Skeletal muscle tissue (tissue), 3 donors: ENCODE measurements at regions not wholly inside any gene's neighbourhood (a gene's known extent, or its start where the extent isn't known, plus 50 kb on each side); places are given as distances from the start of the nearest gene placed in this dataset.
"Not testable (repeated sequence)": the region's sequence is repeated elsewhere in the genome, so short reads cannot be mapped to it uniquely, and the experiment has no call there.

ENCODE experiments used
- H3K27ac ChIP-seq: one replicate; pipeline ENCODE4 v1.7.0; 2013; ENCODE audit warnings: mild to moderate bottlenecking, low read depth, low read length, inconsistent platforms
- H3K27me3 ChIP-seq, 3 donors: one replicate each; pipeline ENCODE4 v1.7.0; 2013; ENCODE audit warnings: low read length in 3 of 3; ENCODE audit not compliant: control insufficient read depth in 3 of 3, insufficient read depth in 3 of 3
- H3K36me3 ChIP-seq, 3 donors: one replicate each; pipeline ENCODE4 v1.7.0; 2013; ENCODE audit warnings: low read length in 3 of 3; ENCODE audit not compliant: control insufficient read depth in 3 of 3, insufficient read depth in 3 of 3
- H3K4me1 ChIP-seq, 3 donors: one replicate each; pipeline ENCODE4 v1.7.0; 2013; ENCODE audit warnings: low read length in 3 of 3, mild to moderate bottlenecking in 3 of 3; ENCODE audit not compliant: control insufficient read depth in 3 of 3, insufficient read depth in 3 of 3
- H3K4me3 ChIP-seq, 3 donors: one replicate each; pipeline ENCODE4 v1.7.0; 2013; ENCODE audit warnings: low read length in 3 of 3
- H3K9ac ChIP-seq, 3 donors: one replicate each; pipeline ENCODE4 v1.7.0; 2013; ENCODE audit warnings: low read length in 3 of 3, mild to moderate bottlenecking in 3 of 3, moderate library complexity in 2 of 3, low read depth in 1 of 3
- H3K9me3 ChIP-seq, 3 donors: one replicate each; pipeline ENCODE4 v1.7.0; 2013; ENCODE audit warnings: low read length in 3 of 3; ENCODE audit not compliant: control insufficient read depth in 3 of 3
- donor health status: Osteomylitis.

DNA sequence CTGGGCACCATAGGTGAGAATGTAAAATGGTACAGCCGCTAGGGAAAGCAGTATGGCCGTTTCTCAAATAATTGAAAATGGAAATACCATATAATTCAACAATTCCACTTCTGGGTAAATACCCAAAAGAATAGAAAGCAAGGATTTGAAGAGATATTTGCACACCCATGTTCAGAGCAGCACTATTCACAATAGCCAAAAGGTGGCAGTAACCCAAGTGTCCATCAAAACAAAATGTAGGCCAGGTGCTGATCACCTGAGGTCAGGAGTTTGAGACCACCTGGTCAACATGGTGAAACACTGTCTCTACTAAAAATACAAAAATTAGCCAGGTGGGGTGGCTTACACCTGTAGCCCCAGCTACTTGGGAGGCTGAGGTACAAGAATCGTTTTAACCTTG, 62.1 kb downstream of the OLIG1 start:
- no peaks in the 10 kb centered on the region for H3K36me3 ChIP-seq
- H3K27me3 ChIP-seq = peaks cover 28 to 37% (median 35%) of the 10 kb centered on the region in 3 donors
- no peak overlapping the region for H3K9ac ChIP-seq
- peaks cover 4 to 6% (median 6%) of the 10 kb centered on the region in 3 donors for H3K4me1 ChIP-seq
- no peak overlapping the region for H3K27ac ChIP-seq
- no peak overlapping the region for H3K4me3 ChIP-seq
- H3K9me3 ChIP-seq = no peaks in the 10 kb centered on the region

DNA sequence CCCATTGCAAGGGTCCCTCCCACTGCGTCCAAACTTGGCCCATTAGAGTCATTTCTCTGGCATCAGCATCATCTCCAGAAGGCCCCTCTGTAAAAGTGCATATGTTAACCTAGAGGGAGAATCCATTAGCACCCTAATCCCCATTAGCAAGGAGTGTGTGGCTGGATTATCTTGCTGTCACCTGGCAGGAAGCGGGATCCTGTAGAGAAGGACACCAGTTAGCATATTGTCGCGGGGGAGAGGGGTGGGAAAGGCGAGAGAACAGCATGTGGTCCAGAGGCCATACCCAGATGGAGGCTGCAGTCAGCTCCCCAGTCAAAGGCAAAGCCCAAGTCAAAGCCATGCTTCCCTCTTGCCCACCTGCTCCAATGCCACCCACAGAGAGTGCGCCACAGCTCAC, 64.0 kb downstream of the OLIG1 start:
- Histone ChIP-seq H3K9ac (no peak overlapping the region), H3K36me3 (no peaks in the 10 kb centered on the region), H3K27me3 (peaks cover 22 to 27% (median 26%) of the 10 kb centered on the region in 3 donors), H3K9me3 (no peaks in the 10 kb centered on the region), H3K4me1 (no peaks in the 10 kb centered on the region), H3K4me3 (no peak overlapping the region), H3K27ac (no peak overlapping the region)

DNA sequence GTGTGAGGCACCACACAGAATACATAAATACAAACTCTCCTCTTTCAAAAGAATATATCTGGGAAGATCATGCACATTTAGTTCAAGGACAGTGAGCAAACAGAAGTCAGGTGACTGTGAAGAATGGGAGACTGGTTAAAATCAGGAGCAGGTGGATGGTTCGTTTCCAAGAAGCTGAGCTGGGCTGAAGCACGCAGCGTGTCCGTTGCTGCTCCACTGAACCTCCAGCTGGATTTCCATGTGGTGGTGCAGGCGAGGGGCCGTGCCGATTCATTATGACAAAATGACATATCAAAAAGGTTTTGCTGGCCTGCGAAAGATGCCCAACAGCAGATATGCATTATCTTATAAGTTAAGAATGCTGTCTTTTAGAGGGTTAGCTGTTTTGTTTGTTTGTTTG, 66.0 kb downstream of the OLIG1 start:
- H3K27me3 ChIP-seq = peaks cover 13 to 32% (median 25%) of the 10 kb centered on the region in 3 donors
- H3K4me1 ChIP-seq = no peaks in the 10 kb centered on the region
- no peak overlapping the region for H3K9ac ChIP-seq
- H3K27ac ChIP-seq = no peak overlapping the region
- H3K9me3 ChIP-seq = no peaks in the 10 kb centered on the region
- no peak overlapping the region for H3K4me3 ChIP-seq
- no peaks in the 10 kb centered on the region for H3K36me3 ChIP-seq

DNA sequence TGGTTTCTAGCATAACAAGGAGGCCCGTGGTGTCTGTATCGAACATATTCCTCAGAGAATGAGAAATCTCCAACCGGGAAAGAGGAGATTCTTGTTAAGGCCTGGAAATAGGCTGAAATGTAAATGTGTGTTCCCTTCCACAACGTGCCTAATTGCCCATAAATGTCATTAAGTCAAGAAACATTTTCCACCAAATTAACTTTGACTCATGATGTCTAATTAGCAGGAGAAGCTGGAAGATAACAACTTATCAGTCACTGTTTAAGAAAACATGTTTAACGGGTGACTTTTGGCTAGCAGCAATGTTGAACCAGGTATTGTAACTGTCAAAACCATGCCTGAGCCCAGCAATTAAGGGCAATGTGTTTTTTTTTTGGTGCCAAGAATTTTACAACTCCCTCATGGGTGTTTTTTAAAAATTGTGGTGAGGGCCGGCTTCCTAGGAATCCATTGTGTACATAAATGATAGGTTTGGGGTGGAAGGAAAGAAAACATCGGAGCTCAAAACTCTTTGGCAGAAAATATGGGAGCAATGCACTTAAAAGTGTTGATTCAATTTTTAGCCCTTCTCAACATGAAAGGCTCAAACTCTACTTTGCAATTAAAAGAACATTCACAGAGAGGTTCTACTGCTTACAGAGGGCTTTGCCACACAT, 67.0 kb downstream of the OLIG1 start:
- Histone ChIP-seq H3K4me3 (no peak overlapping the region), H3K9ac (no peak overlapping the region), H3K4me1 (no peaks in the 10 kb centered on the region), H3K36me3 (no peaks in the 10 kb centered on the region), H3K27me3 (peaks cover 3 to 23% (median 22%) of the 10 kb centered on the region in 3 donors), H3K27ac (no peak overlapping the region), H3K9me3 (no peaks in the 10 kb centered on the region)

DNA sequence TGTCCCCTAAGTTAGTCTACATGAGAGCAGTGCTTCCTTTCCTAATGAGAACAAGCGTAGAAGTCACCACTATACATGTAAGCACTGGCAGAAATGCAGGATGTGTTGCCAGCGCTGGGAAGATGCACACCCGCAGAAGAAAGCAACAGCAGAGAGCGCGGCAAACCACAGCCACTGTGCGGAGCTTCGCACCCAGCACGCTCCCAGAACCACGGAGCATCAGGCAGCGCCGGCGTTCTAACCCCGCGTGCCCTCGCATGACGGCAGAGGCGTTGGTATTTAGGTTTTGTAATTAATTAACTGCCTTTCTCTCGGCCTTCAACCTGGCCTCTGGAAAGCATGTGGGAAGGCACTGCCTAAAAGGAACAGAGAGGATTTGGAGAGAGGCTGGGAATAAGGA, 69.1 kb downstream of the OLIG1 start:
- Histone ChIP-seq H3K27me3 (peaks cover 0 to 26% (median 25%) of the 10 kb centered on the region in 3 donors), H3K9me3 (no peaks in the 10 kb centered on the region), H3K36me3 (no peaks in the 10 kb centered on the region), H3K4me1 (no peaks in the 10 kb centered on the region), H3K9ac (no peak overlapping the region), H3K4me3 (no peak overlapping the region), H3K27ac (no peak overlapping the region)

DNA sequence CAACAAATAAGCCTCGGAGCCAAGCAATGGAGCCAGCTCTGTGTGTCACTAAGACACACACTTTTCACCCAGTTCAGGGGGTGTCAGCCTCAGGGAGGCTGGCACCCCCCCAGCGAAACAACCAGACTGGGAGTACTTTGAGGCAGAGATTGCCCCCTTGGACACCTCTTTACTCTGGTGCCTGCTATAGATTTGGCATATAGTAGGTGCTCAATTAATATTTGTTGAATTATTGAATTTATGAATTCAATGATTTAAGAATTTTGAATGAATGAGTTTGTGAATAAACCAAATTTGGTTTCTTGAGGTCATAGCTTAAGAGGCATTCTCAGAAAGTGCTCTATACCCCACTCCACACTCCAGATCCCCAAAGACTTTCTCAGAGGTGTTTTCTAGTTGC, 70.3 kb downstream of the OLIG1 start:
- Histone ChIP-seq H3K9me3 (no peaks in the 10 kb centered on the region), H3K9ac (no peak overlapping the region), H3K4me1 (no peaks in the 10 kb centered on the region), H3K4me3 (no peak overlapping the region), H3K36me3 (no peaks in the 10 kb centered on the region), H3K27ac (no peak overlapping the region), H3K27me3 (peaks cover 0 to 22% (median 20%) of the 10 kb centered on the region in 3 donors)

DNA sequence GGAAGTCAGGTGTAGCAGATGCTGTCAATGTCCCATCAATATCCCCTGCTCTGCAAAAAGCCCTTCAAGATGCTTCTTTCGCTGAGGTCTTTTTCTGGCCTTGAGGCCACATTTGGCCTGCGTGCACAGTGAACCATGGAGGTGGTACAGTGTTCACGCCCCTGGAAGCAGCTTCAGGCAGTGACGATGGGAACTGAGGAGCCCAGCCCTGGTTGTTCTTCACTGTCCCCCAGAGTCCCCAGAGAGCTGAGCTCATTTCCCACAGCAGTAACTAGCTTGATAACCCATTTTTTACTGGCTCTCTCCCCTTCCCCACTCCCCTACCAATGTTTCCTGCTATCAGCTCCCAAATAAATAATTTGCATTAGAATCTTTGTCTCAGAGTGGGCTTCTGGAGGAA, 76.5 kb downstream of the OLIG1 start:
- Histone ChIP-seq H3K4me1 (no peaks in the 10 kb centered on the region), H3K9ac (no peak overlapping the region), H3K4me3 (no peak overlapping the region), H3K27ac (no peak overlapping the region), H3K36me3 (no peaks in the 10 kb centered on the region), H3K9me3 (no peaks in the 10 kb centered on the region), H3K27me3 (peaks cover 12 to 53% (median 20%) of the 10 kb centered on the region in 3 donors)

DNA sequence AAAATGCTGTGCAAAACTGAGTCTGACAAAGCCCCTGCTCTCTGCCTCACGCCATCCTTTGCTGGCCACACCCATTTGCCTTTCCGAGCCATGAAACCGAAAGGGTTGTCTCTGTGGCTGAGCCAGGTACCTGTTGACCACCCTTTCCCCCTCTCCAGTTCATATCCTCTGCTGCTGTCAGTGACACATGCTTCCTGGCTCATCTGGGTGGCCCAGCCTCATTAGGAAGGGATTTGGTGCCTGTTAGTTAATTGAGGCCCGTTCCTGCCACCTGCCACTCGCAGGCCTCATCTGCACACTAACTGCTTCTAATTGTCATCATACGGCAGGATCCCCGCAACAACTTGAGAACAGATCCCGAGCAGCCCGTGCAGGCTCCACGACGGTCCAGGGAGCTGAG, 79.2 kb downstream of the OLIG1 start:
- H3K27me3 ChIP-seq = peaks cover 16 to 64% (median 21%) of the 10 kb centered on the region in 3 donors
- no peaks in the 10 kb centered on the region for H3K4me1 ChIP-seq
- H3K9me3 ChIP-seq = no peaks in the 10 kb centered on the region
- H3K4me3 ChIP-seq = no peak overlapping the region
- no peak overlapping the region for H3K27ac ChIP-seq
- H3K9ac ChIP-seq = no peak overlapping the region
- no peaks in the 10 kb centered on the region for H3K36me3 ChIP-seq

DNA sequence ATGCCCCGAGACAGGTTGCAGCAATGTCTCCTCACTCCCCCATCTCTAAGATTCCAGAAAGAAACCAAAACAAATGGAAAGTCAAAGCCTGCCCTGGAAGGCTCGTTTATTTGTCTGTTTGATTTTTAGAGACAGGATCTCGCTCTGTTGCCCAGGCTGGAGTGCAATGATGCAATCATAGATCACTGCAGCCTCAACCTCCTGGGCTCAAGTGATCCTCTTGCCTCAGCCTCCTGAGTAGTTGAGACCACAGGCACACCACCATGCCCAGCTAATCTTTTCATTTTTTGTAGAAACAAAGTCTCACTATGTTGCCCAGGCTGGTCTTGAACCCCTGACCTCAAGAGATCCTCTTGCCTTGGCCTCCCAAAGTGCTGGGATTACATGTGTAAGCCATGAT, 78.8 kb upstream of the IFNAR2 start:
- H3K27me3 ChIP-seq = peaks cover 21 to 58% (median 22%) of the 10 kb centered on the region in 3 donors

DNA sequence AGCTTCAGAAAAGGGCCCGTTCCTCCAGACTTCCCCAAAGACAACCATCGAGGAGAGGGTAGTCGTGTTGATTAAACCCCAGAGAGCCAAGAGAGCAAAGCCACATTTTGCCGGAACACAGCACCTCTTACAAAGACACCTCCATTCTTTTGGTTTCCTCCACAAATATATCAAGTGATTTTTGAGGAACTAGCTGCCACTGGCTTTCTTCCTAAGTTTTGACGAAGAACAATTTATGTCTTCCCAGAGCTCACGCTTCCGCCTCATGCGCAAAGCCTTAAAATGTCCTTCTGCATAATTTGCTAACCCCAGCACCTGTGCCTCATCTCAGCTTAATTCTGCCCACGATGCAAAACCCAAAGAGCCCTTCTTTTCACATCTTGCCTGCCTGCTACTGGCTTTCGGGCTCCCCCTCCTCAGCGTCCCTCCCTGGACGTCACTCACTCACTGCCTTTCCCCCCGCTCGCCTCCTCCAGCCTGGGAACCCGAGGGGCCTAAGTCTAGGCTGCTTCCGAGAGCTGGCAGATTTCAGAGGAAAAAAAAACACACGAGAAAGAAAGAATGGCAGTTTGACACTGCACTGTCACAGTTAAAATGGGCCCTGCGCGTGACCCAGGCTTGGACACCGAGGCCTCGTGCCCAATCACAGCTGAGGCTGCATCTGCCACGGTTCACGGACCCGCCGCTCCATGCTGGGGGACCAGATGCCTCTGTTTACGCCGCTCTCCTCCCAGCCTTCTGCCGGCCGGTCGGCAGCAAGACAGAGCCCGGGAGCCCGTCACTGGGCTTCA, 77.6 kb upstream of the IFNAR2 start:
- Histone ChIP-seq H3K36me3 (no peaks in the 10 kb centered on the region), H3K9ac (no peak overlapping the region), H3K9me3 (no peaks in the 10 kb centered on the region), H3K27ac (no peak overlapping the region), H3K4me3 (no peak overlapping the region), H3K4me1 (no peaks in the 10 kb centered on the region), H3K27me3 (peaks cover 15 to 48% (median 18%) of the 10 kb centered on the region in 3 donors)

More for the DNA sequence above, 78.8 kb upstream of the IFNAR2 start:
- H3K36me3 ChIP-seq, H3K9ac ChIP-seq, H3K4me3 ChIP-seq, H3K4me1 ChIP-seq, H3K9me3 ChIP-seq, H3K27ac ChIP-seq: not testable (repeated sequence)
